ENCODE measurements at regions not wholly inside any gene's neighbourhood (a gene's known extent, or its start where the extent isn't known, plus 50 kb on each side); places are given as distances from the start of the nearest gene placed in this dataset.

- no peaks in the 10 kb centered on the region for H3K4me1 ChIP-seq (ENCODE audit: control insufficient read depth in 1 of 2, insufficient read depth in 2 of 2, low read length in 2 of 2)
- POLR2A ChIA-PET = no interaction called here
- DNase-seq (ENCODE audit: low read depth, low spot score) (no peak), ATAC-seq (no peak)
- H3K36me3 ChIP-seq (ENCODE audit: control insufficient read depth in 1 of 2, insufficient read depth in 2 of 2, low read length in 2 of 2) = no peaks in the 10 kb centered on the region
- no peak for TF ChIP-seq YY1 (IDR thresholded peaks at IDR 0.05; ENCODE audit: extremely low read depth, insufficient replicate concordance, low read depth, low read length)
- TF ChIP-seq MAX (IDR thresholded peaks at IDR 0.05) = no peak
- no peak for TF ChIP-seq CTCF (IDR thresholded peaks at IDR 0.05 in 2 of 3, conservative IDR thresholded peaks at IDR 0.05 in 1 of 3; ENCODE audit: borderline replicate concordance in 1 of 3, insufficient read depth in 1 of 3, low read depth in 2 of 3, low read length in 2 of 3)
- no peak for TF ChIP-seq POLR2AphosphoS5 (IDR thresholded peaks at IDR 0.05; ENCODE audit: low read depth, low read length)
- no peak for TF ChIP-seq SP1 (IDR thresholded peaks at IDR 0.05; ENCODE audit: low read depth)
- TF ChIP-seq EZH2phosphoT487 (IDR thresholded peaks at IDR 0.05; ENCODE audit: borderline replicate concordance) = no peak
- TF ChIP-seq EZH2 (IDR thresholded peaks at IDR 0.05) = no peak
- no peak for TF ChIP-seq SIN3A (IDR thresholded peaks at IDR 0.05; ENCODE audit: low read depth)
- TF ChIP-seq CEBPB (IDR thresholded peaks at IDR 0.05; ENCODE audit: low read depth) = no peak
- no peak for TF ChIP-seq REST (IDR thresholded peaks at IDR 0.05; ENCODE audit: low read depth)
- TF ChIP-seq JUND (IDR thresholded peaks at IDR 0.05) = no peak
- TF ChIP-seq ZBTB33 (IDR thresholded peaks at IDR 0.05; ENCODE audit: extremely low read depth, insufficient replicate concordance, low read length) = no peak
- no peak for TF ChIP-seq FOSL1 (IDR thresholded peaks at IDR 0.05; ENCODE audit: low read depth)
- no peak for TF ChIP-seq SRF (IDR thresholded peaks at IDR 0.05; ENCODE audit: low read depth)
- TF ChIP-seq ZFX (IDR thresholded peaks at IDR 0.05) = no peak
- TF ChIP-seq CBX3 (IDR thresholded peaks at IDR 0.05; ENCODE audit: low read depth) = no peak
- no peak for TF ChIP-seq EGR1 (IDR thresholded peaks at IDR 0.05; ENCODE audit: low read depth)
- intact Hi-C loops (cut with micrococcal nuclease) = no loop called here
- no peak overlapping the region for H3K4me3 ChIP-seq (replicated peaks in 1 of 2; ENCODE audit: low read depth in 1 of 2, low read length in 2 of 2)
- no peaks in the 10 kb centered on the region for H3K79me2 ChIP-seq (ENCODE audit: insufficient read depth, low read length)
- BruUV-seq (replicated peaks) = no TSS peak
- H3K9me2 ChIP-seq (ENCODE audit: insufficient read depth) = no peaks in the 10 kb centered on the region
- H4K20me1 ChIP-seq (ENCODE audit: insufficient read depth) = no peaks in the 10 kb centered on the region
- RAD21 ChIA-PET (ENCODE audit: low non-redundant PET in 1 of 2, low total read pairs in 2 of 2, uncharacterized antibody in 2 of 2, unreplicated experiment in 2 of 2) = no interaction called here
- H3K9ac ChIP-seq (ENCODE audit: low read length) = no peak overlapping the region
- H3K27ac ChIP-seq (ENCODE audit: low read depth, low read length) = no peak overlapping the region
- CTCF ChIA-PET = no interaction called here
- H3K9me3 ChIP-seq (ENCODE audit: control insufficient read depth in 1 of 2, insufficient read depth in 1 of 2, low read depth in 1 of 2, low read length in 2 of 2) = no peaks in the 10 kb centered on the region
- no peaks in the 10 kb centered on the region for H3K27me3 ChIP-seq (ENCODE audit: insufficient read depth, low read length)
- H3K4me2 ChIP-seq (ENCODE audit: low read length) = no peak overlapping the region
- H2AFZ ChIP-seq (ENCODE audit: low read depth, low read length, poor library complexity, severe bottlenecking) = no peak overlapping the region
Observed at GRCh38 chr5:74300808-74301389, 339.6 kb downstream of the ENC1 start.
